GM18508 (cell line): ENCODE measurements at regions not wholly inside any gene's neighbourhood (a gene's known extent, or its start where the extent isn't known, plus 50 kb on each side); places are given as distances from the start of the nearest gene placed in this dataset.

Source experiments
- ATAC-seq: cut with Tn5 transposase; IDR thresholded peaks from one replicate; pipeline ENCODE4 v1.9.1; 2021; ENCODE audit warnings: moderate number of reproducible peaks; ENCODE audit not compliant: insufficient read depth, unreplicated experiment

GRCh38 chr3:140809316-140809715 lies 131.5 kb downstream of the TRIM42 start:
- no peak for ATAC-seq

DNA sequence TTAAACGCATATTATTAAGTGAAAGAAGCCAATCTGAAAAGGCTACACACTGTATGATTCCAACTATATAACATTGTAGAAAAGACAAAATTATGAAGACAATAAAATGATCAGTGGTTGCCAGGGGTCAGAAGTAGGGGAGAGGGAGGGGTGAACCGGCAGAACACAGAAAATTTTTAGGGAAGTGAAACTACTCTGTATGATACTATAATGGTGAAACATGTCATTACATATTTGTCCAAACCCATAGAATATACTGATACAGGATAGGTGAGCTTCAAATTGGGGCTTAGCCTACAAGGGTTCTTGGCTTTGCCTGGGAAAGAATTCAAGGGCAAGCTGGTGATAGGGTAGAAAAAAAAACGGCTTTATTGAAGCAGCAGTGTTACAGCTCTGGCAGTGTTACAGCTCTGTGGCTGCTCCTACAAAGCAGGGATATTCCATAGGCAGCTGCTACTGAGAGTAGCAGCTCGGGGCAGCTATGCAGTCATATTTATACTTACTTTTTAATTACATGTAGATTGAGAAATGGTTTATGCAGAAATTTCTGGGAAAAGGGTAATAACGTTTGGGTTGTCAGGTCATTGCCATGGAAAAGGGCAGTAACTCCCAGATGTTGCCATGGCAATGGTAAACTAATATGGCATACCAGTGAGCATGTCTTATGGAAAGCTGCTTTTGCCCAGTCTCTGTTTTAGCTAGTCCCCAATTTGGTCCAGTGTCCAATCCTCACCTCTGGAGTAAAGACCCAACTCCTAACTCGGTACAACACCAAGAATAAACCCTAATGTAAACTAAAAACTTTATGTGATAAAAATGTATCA lies 125.1 kb upstream of the SLC25A36 start:
- ATAC-seq = peak; percentile 98

DNA sequence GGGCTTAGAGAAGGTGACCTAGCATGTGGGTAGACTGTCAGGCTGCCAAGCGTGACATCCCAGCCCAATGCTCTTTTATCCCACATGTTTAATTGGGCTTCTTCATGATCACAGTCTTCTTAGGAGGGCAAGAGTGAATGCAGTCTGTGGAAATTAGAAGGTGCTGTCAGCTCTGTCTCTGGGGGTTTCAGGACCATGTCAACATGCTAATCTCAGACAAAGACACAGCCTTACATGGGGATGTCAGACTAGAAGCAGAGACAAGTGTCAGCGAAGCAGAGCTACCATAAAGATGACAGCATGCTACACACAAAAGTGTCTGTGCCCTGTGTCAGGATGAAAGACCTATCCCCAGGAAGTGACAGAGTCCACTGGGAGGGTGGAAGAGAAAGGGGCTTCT lies 120.1 kb upstream of the SLC25A36 start:
- ATAC-seq = no peak

DNA sequence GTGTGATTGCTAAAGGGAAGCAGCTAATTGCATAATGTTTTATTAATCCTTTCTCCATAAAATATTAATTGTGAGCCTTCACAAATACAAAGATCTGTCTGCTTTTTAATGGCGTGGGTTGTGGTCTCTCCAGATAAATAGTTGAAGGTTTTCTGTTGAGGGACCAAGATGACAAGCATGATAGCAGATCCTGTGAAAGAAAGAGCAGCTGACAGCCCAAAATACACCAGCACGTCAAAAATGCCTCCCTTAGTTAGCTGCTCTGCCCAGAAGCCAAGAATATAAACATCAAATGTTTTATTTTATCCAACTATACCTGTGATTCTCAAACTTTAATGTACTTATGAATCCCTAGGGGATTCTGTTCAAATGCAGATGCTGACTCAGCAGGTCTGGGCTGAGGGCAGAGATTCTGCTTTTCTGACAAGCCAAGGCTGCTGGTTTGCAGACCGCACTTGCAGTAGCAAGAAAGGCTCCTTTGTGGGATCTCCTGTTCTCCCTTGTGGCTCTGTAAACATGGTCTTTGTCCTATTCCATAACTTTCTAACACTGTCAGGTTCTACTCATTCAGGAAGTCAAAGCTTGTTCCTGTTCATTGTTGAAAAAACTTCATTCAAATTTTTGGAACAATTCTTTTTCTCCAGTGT lies 119.1 kb upstream of the SLC25A36 start:
- ATAC-seq = no peak

GRCh38 chr3:140823106-140823505 lies 118.5 kb upstream of the SLC25A36 start:
- no peak for ATAC-seq

- ATAC-seq = no peak
Observed at GRCh38 chr3:140827894-140828293, 113.7 kb upstream of the SLC25A36 start.

DNA sequence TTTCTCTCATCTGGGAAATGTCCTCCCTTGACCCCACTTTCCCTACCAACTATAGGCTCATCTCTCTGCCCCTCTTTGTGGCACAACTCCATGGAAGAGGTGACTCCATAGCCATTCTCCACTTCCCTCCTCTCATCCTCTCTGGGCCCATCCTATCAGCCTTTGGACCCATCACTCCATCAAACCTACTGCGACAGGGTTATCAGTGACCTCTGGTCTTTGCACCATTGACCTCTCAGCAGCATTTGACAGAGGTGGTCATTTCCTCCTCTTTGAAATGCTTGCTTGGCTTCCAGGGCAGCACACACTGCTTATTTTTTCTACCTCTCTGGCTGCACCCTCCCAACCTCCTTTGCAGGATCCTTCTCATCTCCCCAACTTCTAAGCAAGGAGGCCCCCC lies 113.1 kb upstream of the SLC25A36 start:
- ATAC-seq = no peak

GRCh38 chr3:140829796-140830195 lies 111.8 kb upstream of the SLC25A36 start:
- no peak for ATAC-seq

GRCh38 chr3:140830391-140830790 lies 111.2 kb upstream of the SLC25A36 start:
- ATAC-seq = no peak

DNA sequence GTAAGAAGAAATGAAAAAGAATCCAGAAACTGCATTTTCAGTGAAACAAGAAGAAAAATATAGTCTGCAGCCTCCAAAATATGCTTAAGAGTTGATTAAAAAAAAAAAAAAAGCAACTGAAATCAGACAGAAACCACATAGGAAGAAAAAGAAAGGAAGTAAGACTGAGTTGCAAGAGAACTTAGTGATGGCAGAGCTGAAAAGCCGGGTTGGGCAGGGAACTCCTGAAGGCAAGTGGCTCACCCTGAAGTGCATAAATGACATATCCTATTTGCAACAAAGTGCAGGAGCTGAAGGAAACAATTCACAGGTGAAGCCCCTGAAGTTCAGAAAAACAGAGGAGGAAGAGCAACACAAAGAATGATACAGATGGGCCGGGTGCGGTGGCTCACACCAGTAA lies 108.8 kb upstream of the SLC25A36 start:
- no peak for ATAC-seq

DNA sequence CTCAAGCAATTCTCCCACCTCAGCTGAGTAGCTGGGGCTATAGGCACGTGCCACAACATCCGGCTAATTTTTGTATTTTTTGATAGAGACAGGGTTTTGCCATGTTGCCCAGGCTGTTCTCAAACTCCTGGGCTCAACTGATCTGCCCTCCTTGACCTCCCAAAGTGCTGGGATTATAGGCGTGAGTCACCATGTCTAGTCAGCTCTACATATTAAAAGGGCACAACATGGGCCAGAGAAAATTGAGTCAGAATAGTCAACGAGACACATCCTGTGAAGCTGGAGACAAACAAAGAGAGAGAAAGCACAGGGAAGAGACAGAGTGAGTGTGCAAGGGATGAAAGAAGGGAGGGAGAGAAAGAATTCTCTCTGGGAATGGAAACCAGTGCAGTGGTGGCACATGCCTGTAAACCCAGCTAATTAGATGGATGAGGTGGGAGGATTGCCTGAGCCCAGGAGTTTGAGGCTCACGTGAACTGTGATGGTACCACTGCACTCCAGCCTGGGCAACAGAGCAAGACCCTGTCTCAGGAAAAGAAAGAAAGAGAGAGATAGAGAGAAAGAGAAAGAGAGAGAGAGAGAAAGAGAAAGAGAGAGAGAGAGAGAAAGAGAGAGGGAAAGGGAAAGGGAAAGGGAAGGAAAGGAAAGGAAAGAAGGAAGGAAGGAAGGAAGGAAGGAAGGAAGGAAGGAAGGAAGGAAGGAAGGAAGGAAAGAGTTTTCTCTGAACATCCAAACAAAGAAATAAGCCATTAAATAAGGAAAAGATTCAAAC lies 107.2 kb upstream of the SLC25A36 start:
- ATAC-seq = no peak

DNA sequence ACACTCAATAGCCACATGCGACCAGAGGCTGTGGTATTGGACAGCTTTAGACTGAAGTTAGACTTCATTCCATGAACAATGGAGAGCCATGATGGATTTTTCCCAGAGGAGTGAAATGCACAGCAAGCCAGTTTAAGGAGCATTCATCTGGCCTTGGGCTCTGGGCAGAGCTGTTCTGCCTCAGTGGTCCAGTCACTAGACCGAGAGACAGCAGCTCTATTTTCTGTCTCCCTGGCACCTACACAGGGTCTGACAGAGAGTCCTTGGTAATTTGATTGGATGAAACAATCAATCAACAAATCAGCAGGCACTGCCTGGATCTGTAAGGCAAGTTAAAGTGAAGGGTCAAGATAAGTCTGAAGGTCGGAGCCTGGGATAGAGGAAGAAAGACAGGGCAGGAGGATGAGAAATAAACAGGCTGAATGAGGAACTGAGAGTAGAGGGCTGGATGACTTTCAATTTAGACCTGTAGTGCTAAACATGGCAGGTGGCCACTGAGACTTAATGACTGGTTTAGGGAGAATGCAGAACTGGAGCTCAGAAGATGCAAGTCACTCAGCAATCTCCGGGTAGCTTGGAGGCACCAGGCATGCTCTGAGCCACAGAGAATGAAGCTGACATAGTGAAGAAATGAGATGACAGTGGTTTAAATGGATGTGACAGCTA lies 98.5 kb upstream of the SLC25A36 start:
- peak; percentile 93 for ATAC-seq

- ATAC-seq = no peak
Observed at GRCh38 chr3:140843656-140844055, 98.0 kb upstream of the SLC25A36 start.

GRCh38 chr3:140844072-140844471 lies 97.6 kb upstream of the SLC25A36 start:
- no peak for ATAC-seq

GRCh38 chr3:140845882-140846281 lies 95.8 kb upstream of the SLC25A36 start:
- ATAC-seq = no peak

- ATAC-seq = no peak
Observed at GRCh38 chr3:140848666-140849065, 93.0 kb upstream of the SLC25A36 start.

DNA sequence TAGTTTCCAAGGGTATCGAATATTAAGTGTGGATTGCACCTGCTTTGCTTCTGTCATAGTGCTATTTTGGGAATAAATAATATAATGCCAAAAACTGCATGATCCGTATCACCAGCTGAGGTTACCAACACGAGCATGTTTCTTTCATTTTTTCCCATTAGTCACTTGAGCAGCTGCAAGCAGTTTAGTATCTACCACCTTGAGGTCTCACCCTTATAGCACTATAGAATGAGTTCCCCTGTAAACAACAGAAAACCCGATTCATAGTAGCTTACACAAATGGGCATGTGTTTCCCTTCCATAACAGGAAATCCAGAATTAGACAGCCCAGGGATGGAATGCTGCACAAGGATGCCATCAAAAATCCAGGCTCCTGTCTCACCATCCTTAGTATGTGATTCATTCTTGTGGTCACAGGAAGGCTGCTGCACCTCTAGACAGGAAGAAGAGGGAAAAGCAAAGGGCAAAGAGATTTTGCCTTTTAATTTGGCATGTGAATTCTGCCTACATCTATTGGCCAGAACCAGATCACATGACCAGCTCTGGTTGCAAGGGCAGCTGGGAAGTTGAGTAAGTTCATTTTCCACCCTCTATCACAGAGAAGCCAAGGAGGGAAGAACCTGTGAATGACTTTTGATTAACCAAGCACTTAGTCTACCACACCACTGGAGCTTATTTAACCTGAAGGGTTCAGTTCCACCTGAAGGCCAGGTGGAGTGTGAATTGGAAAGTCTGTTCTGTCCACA lies 91.3 kb upstream of the SLC25A36 start:
- ATAC-seq = no peak

GRCh38 chr3:140854961-140855360 lies 86.7 kb upstream of the SLC25A36 start:
- no peak for ATAC-seq

- no peak for ATAC-seq
Observed at GRCh38 chr3:140856905-140857304, 84.7 kb upstream of the SLC25A36 start.

- ATAC-seq = no peak
Observed at GRCh38 chr3:140857993-140858392, 83.6 kb upstream of the SLC25A36 start.
